ENCODE measurements at regions not wholly inside any gene's neighbourhood (a gene's known extent, or its start where the extent isn't known, plus 50 kb on each side); places are given as distances from the start of the nearest gene placed in this dataset.

GRCh38 chr9:119443179-119443578, 73.9 kb upstream of the BRINP1 start:
- DNase-seq: no peak

GRCh38 chr9:119441832-119442231, 72.6 kb upstream of the BRINP1 start:
- no peak for DNase-seq

- DNase-seq: no peak
Observed at GRCh38 chr9:119441338-119441737, 72.1 kb upstream of the BRINP1 start.

GRCh38 chr9:119436261-119436660, 67.0 kb upstream of the BRINP1 start:
- DNase-seq: no peak

- no peak for DNase-seq
Observed at GRCh38 chr9:119435076-119435475, 65.8 kb upstream of the BRINP1 start.

GRCh38 chr9:119432428-119432827, 63.2 kb upstream of the BRINP1 start:
- no peak for DNase-seq

GRCh38 chr9:119429302-119429701, 60.1 kb upstream of the BRINP1 start:
- DNase-seq: no peak

GRCh38 chr9:119420231-119420630, 51.0 kb upstream of the BRINP1 start:
- no peak for DNase-seq

Measured in NCI-H1417 treated with DMSO at 0.1 percent for 48 hours (cell line).